ENCODE measurements at regions not wholly inside any gene's neighbourhood (a gene's known extent, or its start where the extent isn't known, plus 50 kb on each side); places are given as distances from the start of the nearest gene placed in this dataset.
A peak's percentile ranks its signal among the peaks of the same experiment; 100 is the strongest.
"Not testable (repeated sequence)": the region's sequence is repeated elsewhere in the genome, so short reads cannot be mapped to it uniquely, and the experiment has no call there.

DNA sequence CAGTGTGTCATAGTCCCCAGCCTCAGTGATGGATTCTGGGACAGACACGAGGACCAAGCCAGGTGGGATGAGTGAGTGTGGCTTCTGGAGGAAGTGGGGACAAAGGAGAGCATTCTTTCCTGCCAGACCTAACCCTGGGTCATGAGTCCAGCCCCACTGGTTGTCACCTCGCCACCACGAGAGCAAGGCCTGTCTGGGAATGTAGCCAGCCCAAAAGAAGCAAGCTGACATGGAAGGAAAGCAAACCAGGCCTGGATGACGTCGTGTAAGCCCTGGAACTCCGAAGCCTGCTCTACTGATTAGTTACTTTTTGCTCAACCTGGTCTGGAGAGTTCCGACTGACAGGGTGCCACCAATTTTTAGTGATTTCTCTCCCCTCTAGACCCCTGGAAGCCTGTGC is 105.9 kb downstream of the SINHCAF start:
- Histone ChIP-seq H3K4me3 (no peak overlapping the region), H3K4me1 (replicated peaks in 1 of 2) (peaks cover 0 to 23% of the 10 kb centered on the region in 2 donors), H3K27ac (no peak overlapping the region)
- WGBS, 10 experiments = 14 to 100% (median 42%) methylated on average over 1 to 7 of the region's 7 CpGs; no CpG with 5 or more reads in 2 of the 10 experiments
- no peak for ATAC-seq (replicated peaks in 6 of 8)
- in situ Hi-C loops (cut with MboI; ENCODE audit: low pct_unique_long_range_greater_than_20kb in 2 of 9, low sequenced_read_pairs in 9 of 9, unreplicated experiment in 9 of 9) = no loop called here

DNA sequence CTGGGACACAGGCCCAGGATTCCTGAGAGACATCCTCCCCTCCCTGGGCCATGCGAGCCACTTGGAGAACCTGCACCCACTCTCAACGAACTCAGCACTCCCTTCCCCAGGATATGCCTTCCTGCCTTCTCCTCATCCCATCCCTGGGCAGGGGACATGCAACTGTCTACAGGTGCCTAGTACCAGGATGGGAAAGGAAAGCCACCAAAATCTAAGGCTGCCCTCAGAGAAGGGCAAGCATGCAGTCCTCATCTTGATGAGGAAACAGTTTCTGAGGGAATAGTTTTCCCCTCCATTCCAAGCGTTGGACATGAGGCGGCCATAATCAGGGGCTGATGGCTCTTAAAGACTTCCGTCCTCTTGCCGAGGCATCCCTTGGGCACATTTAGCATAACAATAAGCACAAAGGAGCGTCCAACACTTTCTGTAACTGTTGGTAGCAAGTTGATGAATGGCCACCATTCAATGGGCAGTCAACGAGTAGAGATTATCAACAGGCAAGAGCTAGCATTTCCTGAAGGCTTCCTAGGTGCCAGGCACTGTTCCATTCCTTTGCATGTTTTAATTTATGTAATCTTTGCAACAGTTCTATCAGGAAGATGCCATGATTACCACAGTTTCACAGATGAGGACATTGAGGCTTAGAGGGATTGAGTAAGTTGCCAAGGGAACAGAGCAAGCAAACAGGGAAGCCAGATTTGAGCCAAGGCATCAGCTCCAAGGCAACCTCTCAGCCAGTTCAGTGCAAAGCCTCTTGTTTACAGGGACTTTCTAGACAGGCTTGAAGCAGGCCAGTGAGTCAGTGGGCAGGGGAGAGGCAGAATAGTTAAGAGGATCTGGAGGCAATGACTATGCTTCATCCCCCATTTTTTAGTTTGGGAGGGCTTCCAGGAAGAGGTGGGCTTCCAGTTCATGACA is 105.1 kb downstream of the SINHCAF start:
- 0 to 75% (median 40%) methylated on average over 1 to 8 of the region's 8 CpGs; no CpG with 5 or more reads in 1 of the 10 experiments for WGBS, 10 experiments
- Histone ChIP-seq H3K4me1 (replicated peaks in 1 of 2) (peaks cover 0 to 25% of the 10 kb centered on the region in 2 donors), H3K27ac (no peak overlapping the region), H3K4me3 (no peak overlapping the region)
- in situ Hi-C loops (cut with MboI; ENCODE audit: low pct_unique_long_range_greater_than_20kb in 2 of 9, low sequenced_read_pairs in 9 of 9, unreplicated experiment in 9 of 9) = no loop called here
- peak; percentile 27 to 88 (median 42) for ATAC-seq (replicated peaks in 6 of 8)

DNA sequence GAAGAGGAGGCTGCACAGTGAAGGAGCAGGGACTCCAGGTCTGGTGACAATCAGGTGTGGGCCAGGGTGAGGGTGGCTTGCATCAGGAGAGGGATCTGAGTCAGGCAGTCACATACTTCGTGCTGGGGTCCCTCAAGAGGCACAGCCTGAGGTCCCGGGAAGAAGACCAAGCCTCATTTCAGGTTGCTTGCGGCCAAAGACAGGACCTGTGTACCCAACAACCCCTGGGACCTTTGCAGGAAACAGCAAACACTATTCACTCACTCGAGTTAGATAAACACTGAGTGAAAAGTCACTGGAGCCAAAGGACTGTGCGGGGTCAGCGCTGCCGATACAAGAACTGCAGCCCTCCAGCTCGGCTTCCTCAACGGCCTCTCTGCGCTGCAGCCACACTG is 104.4 kb downstream of the SINHCAF start:
- WGBS, 10 experiments = 20 to 100% (median 64%) methylated on average over 1 to 9 of the region's 10 CpGs; no CpG with 5 or more reads in 1 of the 10 experiments
- in situ Hi-C loops (cut with MboI; ENCODE audit: low pct_unique_long_range_greater_than_20kb in 2 of 9, low sequenced_read_pairs in 9 of 9, unreplicated experiment in 9 of 9) = no loop called here

DNA sequence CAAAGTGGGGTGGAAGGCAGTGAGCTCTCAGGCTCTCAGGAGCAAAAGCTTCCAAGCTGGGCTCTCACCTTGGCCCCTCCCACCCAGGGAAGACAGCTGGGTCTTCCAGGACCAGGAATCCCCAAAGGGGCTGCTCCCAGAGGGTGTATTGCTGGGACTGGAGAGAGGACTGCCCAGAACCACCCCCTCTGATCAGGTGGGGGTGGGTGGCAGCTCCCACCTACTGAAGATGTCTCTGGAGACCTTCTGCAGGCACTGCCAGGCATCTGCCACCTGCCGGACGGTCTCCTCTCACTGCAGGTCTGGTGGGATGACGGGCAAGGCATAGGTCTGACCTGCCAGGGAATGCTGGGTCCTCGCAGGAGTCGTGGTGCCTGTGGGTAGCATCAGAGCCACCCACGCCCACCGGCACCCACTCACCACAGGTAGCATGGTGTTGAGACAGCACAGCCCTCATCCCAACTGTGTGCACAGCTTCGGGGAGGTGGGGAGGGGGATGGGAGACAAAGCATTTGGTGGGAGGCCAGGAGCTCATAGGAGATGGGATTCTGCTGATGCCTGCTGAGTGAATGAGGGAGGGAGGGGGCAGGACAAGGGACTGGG is 103.2 kb downstream of the SINHCAF start:
- no peak overlapping the region for H3K27ac ChIP-seq
- H3K4me3 ChIP-seq = no peak overlapping the region
- in situ Hi-C loops (cut with MboI; ENCODE audit: low pct_unique_long_range_greater_than_20kb in 2 of 9, low sequenced_read_pairs in 9 of 9, unreplicated experiment in 9 of 9) = no loop called here
- WGBS, 10 experiments = 20 to 100% (median 97%) methylated on average over 1 to 6 of the region's 8 CpGs; no CpG with 5 or more reads in 5 of the 10 experiments
- no peak for ATAC-seq (replicated peaks in 6 of 8)
- peaks cover 0 to 25% of the 10 kb centered on the region in 2 donors for H3K4me1 ChIP-seq (replicated peaks in 1 of 2)

More for the DNA sequence above, 104.4 kb downstream of the SINHCAF start:
- ATAC-seq (replicated peaks in 6 of 8) = no peak
- Histone ChIP-seq H3K4me1 (replicated peaks in 1 of 2) (peaks cover 0 to 25% of the 10 kb centered on the region in 2 donors), H3K4me3 (no peak overlapping the region), H3K27ac (no peak overlapping the region)

DNA sequence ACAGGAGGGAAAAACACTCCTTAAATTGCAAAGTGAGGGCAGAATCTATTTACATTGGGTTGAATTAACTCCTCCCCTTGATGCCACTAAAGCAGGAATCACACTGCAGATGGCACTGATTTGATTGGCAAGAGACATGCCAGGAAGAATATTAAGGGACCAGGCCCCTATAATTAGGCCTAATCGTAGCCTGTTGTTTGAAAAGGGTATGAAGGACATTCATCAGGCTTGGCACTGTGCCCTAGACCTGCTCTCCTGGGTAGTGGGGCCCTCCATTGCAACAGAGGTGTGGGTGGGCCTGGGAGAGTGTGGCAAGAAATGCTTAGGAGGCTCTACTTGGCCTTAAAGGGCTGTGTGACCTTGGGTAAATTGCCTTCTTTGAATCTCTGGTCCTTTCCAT is 102.3 kb downstream of the SINHCAF start:
- H3K4me3 ChIP-seq; ATAC-seq (replicated peaks in 6 of 8); in situ Hi-C loops (cut with MboI; ENCODE audit: low pct_unique_long_range_greater_than_20kb in 2 of 9, low sequenced_read_pairs in 9 of 9, unreplicated experiment in 9 of 9); H3K27ac ChIP-seq: not testable (repeated sequence)
- peaks cover 0 to 25% of the 10 kb centered on the region in 2 donors for H3K4me1 ChIP-seq (replicated peaks in 1 of 2)
- WGBS, 10 experiments = 100% methylated on average over 1 of the region's 1 CpG; no CpG with 5 or more reads in 9 of the 10 experiments

DNA sequence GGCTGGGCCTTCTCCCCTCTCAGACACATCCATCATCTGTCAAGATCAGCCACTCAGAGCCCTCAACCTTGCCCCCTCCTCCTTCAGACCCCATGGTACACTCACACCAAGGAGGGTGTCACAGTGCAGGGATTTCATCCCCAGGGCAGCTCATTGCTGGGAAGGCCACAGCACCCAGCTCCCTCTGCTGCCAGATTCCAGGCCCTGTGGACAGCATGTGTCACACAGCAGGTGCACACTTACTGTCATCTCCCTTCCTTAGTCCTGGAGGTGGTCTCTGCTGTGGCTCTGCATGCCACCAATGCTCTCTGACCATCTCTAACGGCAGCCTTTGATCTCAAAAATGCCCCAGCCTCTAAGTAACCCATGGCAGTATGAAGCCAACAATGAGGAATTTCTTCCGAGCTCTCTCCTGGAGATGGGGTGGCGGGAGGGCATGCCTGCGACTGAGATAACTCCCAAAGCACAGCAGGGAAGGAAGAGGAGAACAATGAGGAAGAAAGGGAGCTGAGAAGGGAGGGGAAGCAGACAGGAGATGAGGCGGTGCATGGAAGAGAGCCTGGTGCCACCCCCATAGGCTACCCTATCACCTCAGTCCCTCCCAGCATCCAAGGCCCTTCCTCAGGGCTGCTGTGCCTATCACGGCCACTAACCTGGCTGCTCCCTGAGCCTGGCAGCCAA is 101.0 kb downstream of the SINHCAF start:
- in situ Hi-C loops (cut with MboI; ENCODE audit: low pct_unique_long_range_greater_than_20kb in 2 of 9, low sequenced_read_pairs in 9 of 9, unreplicated experiment in 9 of 9) = loop anchor here in 3 of 9 experiments (25.0 kb wide), 2 partner anchors 363 to 388 kb away; no protein-coding TSS in a partner anchor
- WGBS, 10 experiments = 17 to 80% (median 50%) methylated on average over 1 to 5 of the region's 6 CpGs; no CpG with 5 or more reads in 5 of the 10 experiments
- ATAC-seq (replicated peaks in 6 of 8) = peak in 5 of 8 experiments; percentile 38 to 61 (median 55)
- Histone ChIP-seq H3K27ac (no peak overlapping the region), H3K4me1 (replicated peaks in 1 of 2) (peaks cover 0 to 25% of the 10 kb centered on the region in 2 donors), H3K4me3 (no peak overlapping the region)

DNA sequence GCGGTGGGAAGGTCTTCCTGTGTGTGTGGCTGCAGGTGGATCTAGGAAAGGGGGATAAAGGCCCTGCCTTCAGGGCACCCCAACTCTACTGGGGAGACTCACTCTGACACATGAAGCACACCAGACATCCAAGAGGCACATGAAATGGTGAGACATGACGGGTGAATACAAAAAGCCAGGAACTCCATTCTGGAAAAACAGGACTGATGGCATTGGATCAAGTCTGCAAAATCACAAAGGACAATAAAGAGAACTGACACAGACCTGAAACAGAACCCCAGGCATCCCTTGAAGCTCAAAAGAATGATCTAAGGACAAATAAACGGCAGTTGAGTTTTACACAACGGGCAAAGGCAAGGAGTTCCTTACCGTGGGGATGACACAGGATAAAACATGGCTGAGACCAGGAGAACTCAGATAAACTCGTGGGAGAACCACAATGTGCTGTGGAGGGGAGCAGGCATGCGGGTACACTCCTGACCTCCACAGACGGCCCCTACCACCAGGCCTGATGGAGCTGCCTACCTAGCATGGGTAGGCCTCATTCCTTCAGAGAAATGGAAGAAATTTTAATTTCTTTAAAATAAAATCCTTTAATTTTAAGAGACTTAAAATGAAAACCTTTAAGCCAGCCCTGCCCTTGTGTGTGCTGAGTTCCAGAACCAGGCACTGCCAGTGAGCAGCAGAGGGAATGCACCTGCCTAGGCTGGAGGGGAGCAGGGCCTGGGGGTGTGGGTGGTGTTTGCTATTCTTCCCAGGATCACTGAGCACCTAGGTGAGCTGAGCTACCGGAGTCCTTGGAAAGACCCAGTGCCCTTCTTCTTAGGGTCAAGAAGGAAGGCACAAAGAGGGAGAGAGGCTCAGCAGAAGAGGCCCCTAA is 100.1 kb downstream of the SINHCAF start:
- Histone ChIP-seq H3K27ac (no peak overlapping the region), H3K4me3 (no peak overlapping the region), H3K4me1 (replicated peaks in 1 of 2) (peaks cover 0 to 24% of the 10 kb centered on the region in 2 donors)
- in situ Hi-C loops (cut with MboI; ENCODE audit: low pct_unique_long_range_greater_than_20kb in 2 of 9, low sequenced_read_pairs in 9 of 9, unreplicated experiment in 9 of 9) = loop anchor here in 3 of 9 experiments (25.0 kb wide), 2 partner anchors 364 to 389 kb away; no protein-coding TSS in a partner anchor
- 40 to 100% (median 73%) methylated on average over 1 to 8 of the region's 9 CpGs; no CpG with 5 or more reads in 2 of the 10 experiments for WGBS, 10 experiments
- no peak for ATAC-seq (replicated peaks in 6 of 8)

DNA sequence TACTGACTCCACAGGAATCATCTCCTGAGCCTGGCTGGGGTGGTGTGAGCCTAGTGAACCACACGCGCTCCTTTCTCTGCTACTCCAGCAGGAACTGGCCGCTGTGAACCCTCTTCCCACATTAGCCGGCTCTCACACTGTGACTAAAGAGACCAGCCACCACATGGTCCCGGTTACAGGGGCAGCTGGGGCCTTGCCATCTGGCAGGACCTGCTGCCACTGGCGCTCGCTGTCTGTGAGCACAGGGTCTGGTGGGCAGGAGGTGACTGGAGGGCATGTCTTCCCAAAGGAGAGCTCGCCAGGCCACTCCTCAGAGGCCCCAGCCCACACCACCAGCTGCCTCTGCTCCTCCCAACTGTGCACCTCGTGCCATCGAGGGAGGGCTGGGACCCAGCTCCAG is 99.3 kb downstream of the SINHCAF start:
- Histone ChIP-seq H3K4me1 (replicated peaks in 1 of 2) (peaks cover 0 to 17% of the 10 kb centered on the region in 2 donors), H3K27ac (no peak overlapping the region), H3K4me3 (no peak overlapping the region)
- in situ Hi-C loops (cut with MboI; ENCODE audit: low pct_unique_long_range_greater_than_20kb in 2 of 9, low sequenced_read_pairs in 9 of 9, unreplicated experiment in 9 of 9) = loop anchor here in 3 of 9 experiments (25.0 kb wide), 2 partner anchors 364 to 389 kb away; no protein-coding TSS in a partner anchor
- WGBS, 10 experiments = 0 to 90% (median 85%) methylated on average over 1 to 8 of the region's 10 CpGs; no CpG with 5 or more reads in 5 of the 10 experiments
- no peak for ATAC-seq (replicated peaks in 6 of 8)

DNA sequence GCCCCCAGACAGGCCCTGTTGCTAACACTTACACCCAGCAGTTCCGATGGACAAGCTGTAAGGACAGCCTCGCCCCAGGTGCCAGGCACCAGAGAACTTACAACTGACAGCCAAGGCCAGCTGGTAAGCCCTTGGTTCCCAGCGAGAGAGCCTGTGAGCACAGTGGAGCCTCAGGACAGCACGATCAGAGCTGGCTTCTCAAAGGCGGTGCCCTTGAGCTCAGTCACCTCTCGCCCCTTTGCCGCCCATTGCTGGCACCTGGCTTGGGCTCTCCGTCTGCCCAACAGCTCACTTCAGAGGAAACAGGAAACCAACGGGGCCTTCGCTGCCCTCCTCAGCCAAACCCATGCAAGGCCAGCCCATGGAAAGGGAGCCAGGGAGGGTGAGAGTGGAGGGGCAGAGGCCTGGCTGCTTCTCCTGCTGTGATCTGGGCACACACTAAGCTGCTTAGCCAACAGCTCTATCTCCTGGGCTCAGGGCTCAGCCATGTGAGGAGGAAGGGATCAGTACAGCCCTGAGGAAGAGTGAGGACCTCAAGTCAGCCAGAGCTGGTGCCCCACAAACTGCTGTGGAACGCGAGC is 98.5 kb downstream of the SINHCAF start:
- 20 to 100% (median 91%) methylated on average over 1 to 9 of the region's 12 CpGs; no CpG with 5 or more reads in 2 of the 10 experiments for WGBS, 10 experiments
- Histone ChIP-seq H3K27ac (no peak overlapping the region), H3K4me3 (no peak overlapping the region), H3K4me1 (replicated peaks in 1 of 2) (peaks cover 0 to 12% of the 10 kb centered on the region in 2 donors)
- ATAC-seq (replicated peaks in 6 of 8) = no peak
- in situ Hi-C loops (cut with MboI; ENCODE audit: low pct_unique_long_range_greater_than_20kb in 2 of 9, low sequenced_read_pairs in 9 of 9, unreplicated experiment in 9 of 9) = loop anchor here in 3 of 9 experiments (25.0 kb wide), 2 partner anchors 365 to 390 kb away; no protein-coding TSS in a partner anchor

DNA sequence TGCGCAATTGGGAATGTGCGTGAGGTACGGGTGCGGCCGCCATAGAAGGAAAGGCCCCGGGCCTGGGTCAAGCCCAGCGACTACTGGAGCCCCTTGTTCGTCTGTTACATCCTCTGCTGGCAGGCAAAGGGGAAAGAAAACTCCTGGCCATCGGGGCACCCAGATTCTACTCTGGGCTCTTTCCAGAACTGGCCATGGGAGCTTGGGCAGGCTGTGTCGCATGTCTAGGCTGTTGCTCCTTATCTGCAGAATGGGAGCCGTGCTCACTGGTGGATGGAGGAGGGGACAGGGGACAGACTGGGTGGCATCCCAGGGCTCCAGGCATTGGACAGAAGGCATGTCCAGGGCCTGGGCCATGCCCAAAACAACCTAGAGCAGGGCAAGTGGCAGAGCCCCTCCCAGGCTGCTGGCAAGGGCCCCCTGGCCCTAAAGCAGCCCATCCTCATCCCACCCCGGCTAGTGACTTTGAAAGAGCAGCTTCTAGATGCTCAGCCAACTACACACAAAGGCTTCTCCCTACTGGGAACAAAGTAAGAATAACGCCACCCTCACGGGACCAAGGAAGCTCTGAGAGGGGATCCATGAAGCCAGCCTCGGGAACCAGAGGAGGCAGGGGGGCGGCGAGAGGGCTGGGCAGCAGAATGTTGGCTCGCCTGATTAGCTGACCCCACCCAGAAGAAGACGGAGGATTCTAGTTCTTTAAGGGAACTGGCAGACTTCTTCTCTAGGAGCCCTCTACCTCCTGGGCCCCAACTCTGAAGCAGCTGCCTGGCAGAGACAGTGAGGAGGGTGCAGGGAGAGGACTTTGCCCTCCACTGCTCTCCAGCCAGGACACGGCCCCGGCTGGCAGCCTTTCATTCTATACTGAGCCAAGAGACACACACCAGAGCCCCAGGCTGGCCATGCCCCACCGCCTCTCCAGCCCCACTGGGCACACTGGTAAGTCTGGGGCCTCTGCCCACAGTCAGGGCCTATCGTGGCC is 96.8 kb downstream of the SINHCAF start:
- in situ Hi-C loops (cut with MboI; ENCODE audit: low pct_unique_long_range_greater_than_20kb in 2 of 9, low sequenced_read_pairs in 9 of 9, unreplicated experiment in 9 of 9) = loop anchor here in 3 of 9 experiments (25.0 kb wide), 2 partner anchors 367 to 392 kb away; no protein-coding TSS in a partner anchor

More for the DNA sequence above, 96.8 kb downstream of the SINHCAF start:
- Histone ChIP-seq H3K4me3 (no peak overlapping the region), H3K27ac (no peak overlapping the region), H3K4me1 (replicated peaks in 1 of 2) (peaks cover 0 to 10% of the 10 kb centered on the region in 2 donors)
- 40 to 100% (median 87%) methylated on average over 1 to 16 of the region's 23 CpGs; no CpG with 5 or more reads in 3 of the 10 experiments for WGBS, 10 experiments
- peak in 1 of 8 experiments; percentile 6 for ATAC-seq (replicated peaks in 6 of 8)
